ENCODE measurements at regions not wholly inside any gene's neighbourhood (a gene's known extent, or its start where the extent isn't known, plus 50 kb on each side); places are given as distances from the start of the nearest gene placed in this dataset.

DNA sequence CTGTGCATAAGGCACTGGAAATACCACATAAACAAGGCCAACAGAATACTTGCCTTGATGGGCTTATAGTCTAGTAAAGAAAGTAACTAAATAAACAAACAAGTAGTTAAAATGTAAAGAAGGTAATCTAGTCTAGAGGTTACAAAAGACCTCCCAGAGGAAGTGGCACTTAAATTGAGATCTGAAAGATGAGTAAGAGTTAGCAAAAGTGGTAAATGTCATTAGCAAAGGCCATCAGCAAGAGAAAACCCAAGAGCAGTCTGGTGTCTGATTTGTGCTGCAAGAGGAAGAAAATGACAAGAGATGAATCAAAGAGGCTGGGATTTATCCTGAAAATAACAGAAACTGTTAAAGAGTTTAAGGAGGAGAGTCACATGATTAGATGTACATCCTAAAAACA, 96.6 kb upstream of the SMLR1 start:
- TF ChIP-seq EZH2 (IDR thresholded peaks at IDR 0.05; ENCODE audit: borderline replicate concordance, insufficient read depth, low read depth, low read length, poor library complexity, severe bottlenecking) = no peak
- TF ChIP-seq, protein P1, sequence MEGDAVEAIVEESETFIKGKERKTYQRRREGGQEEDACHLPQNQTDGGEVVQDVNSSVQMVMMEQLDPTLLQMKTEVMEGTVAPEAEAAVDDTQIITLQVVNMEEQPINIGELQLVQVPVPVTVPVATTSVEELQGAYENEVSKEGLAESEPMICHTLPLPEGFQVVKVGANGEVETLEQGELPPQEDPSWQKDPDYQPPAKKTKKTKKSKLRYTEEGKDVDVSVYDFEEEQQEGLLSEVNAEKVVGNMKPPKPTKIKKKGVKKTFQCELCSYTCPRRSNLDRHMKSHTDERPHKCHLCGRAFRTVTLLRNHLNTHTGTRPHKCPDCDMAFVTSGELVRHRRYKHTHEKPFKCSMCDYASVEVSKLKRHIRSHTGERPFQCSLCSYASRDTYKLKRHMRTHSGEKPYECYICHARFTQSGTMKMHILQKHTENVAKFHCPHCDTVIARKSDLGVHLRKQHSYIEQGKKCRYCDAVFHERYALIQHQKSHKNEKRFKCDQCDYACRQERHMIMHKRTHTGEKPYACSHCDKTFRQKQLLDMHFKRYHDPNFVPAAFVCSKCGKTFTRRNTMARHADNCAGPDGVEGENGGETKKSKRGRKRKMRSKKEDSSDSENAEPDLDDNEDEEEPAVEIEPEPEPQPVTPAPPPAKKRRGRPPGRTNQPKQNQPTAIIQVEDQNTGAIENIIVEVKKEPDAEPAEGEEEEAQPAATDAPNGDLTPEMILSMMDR (IDR thresholded peaks at IDR 0.05) = no peak
- H3K4me2 ChIP-seq (replicated peaks; ENCODE audit: low read depth, low read length, poor library complexity, severe bottlenecking) = no peak overlapping the region
- H3K79me2 ChIP-seq (ENCODE audit: control insufficient read depth, insufficient read depth, low read length) = no peaks in the 10 kb centered on the region
- H3K27ac ChIP-seq (ENCODE audit: low read length in 2 of 2) = no peak overlapping the region
- Mint-ChIP-seq H3K27me3 (peaks cover 3% of the 10 kb centered on the region), H3K9me3 (ENCODE audit: insufficient read depth) (no peaks in the 10 kb centered on the region), H3K4me3 (no peak overlapping the region), H3K27ac (no peak overlapping the region), H3K4me1 (no peaks in the 10 kb centered on the region)
- intact Hi-C loops (cut with micrococcal nuclease) = no loop called here
- POLR2A ChIA-PET = no interaction called here
- no peaks in the 10 kb centered on the region for H3K9me3 ChIP-seq (ENCODE audit: control extremely low read depth in 1 of 3, control insufficient read depth in 2 of 3, insufficient read depth in 1 of 3, low read length in 2 of 3)
- H2AFZ ChIP-seq (ENCODE audit: insufficient read depth, low read depth, low read length, poor library complexity, severe bottlenecking) = no peak overlapping the region
- no peaks in the 10 kb centered on the region for H3K27me3 ChIP-seq (replicated peaks in 1 of 4; ENCODE audit: control extremely low read depth in 1 of 4, control insufficient read depth in 3 of 4, insufficient read depth in 4 of 4, low read length in 3 of 4)
- DNase-seq (no peak), ATAC-seq (ENCODE audit: low read depth) (no peak)
- CTCF ChIA-PET = no interaction called here
- no peak overlapping the region for H3K4me3 ChIP-seq (ENCODE audit: control extremely low read depth in 1 of 5, extremely low read depth in 1 of 5, insufficient read depth in 1 of 5, low read depth in 2 of 5, low read length in 4 of 5)
- H3K9ac ChIP-seq (ENCODE audit: low read length) = no peak overlapping the region
- H3K4me1 ChIP-seq (ENCODE audit: control insufficient read depth in 2 of 2, insufficient read depth in 2 of 2, low read length in 2 of 2) = no peaks in the 10 kb centered on the region
- H4K20me1 ChIP-seq (ENCODE audit: control insufficient read depth, insufficient read depth, low read length, poor library complexity, severe bottlenecking) = no peaks in the 10 kb centered on the region
- no peaks in the 10 kb centered on the region for H3K36me3 ChIP-seq (replicated peaks in 1 of 2; ENCODE audit: control extremely low read depth in 1 of 2, control insufficient read depth in 1 of 2, extremely low read depth in 1 of 2, insufficient read depth in 2 of 2, low read length in 1 of 2)

GRCh38 chr6:130734161-130734560, 93.0 kb upstream of the SMLR1 start:
- Histone ChIP-seq H3K79me2 (ENCODE audit: control insufficient read depth, insufficient read depth, low read length) (no peaks in the 10 kb centered on the region), H3K4me1 (ENCODE audit: control insufficient read depth in 2 of 2, insufficient read depth in 2 of 2, low read length in 2 of 2) (no peaks in the 10 kb centered on the region), H2AFZ (ENCODE audit: insufficient read depth, low read depth, low read length, poor library complexity, severe bottlenecking) (no peak overlapping the region), H3K4me3 (ENCODE audit: control extremely low read depth in 1 of 5, extremely low read depth in 1 of 5, insufficient read depth in 1 of 5, low read depth in 2 of 5, low read length in 4 of 5) (no peak overlapping the region), H3K9me3 (ENCODE audit: control extremely low read depth in 1 of 3, control insufficient read depth in 2 of 3, insufficient read depth in 1 of 3, low read length in 2 of 3) (no peaks in the 10 kb centered on the region), H3K27me3 (replicated peaks in 1 of 4; ENCODE audit: control extremely low read depth in 1 of 4, control insufficient read depth in 3 of 4, insufficient read depth in 4 of 4, low read length in 3 of 4) (no peaks in the 10 kb centered on the region), H3K9ac (ENCODE audit: low read length) (no peak overlapping the region), H3K36me3 (replicated peaks in 1 of 2; ENCODE audit: control extremely low read depth in 1 of 2, control insufficient read depth in 1 of 2, extremely low read depth in 1 of 2, insufficient read depth in 2 of 2, low read length in 1 of 2) (no peaks in the 10 kb centered on the region), H3K4me2 (replicated peaks; ENCODE audit: low read depth, low read length, poor library complexity, severe bottlenecking) (no peak overlapping the region), H4K20me1 (ENCODE audit: control insufficient read depth, insufficient read depth, low read length, poor library complexity, severe bottlenecking) (no peaks in the 10 kb centered on the region), H3K27ac (ENCODE audit: low read length in 2 of 2) (no peak overlapping the region)
- TF ChIP-seq, protein P1 (IDR thresholded peaks at IDR 0.05) = no peak
- no peak for TF ChIP-seq EZH2 (IDR thresholded peaks at IDR 0.05; ENCODE audit: borderline replicate concordance, insufficient read depth, low read depth, low read length, poor library complexity, severe bottlenecking)
- ChIA-PET CTCF (interaction anchor here (1.0 kb wide), 1 partner anchor 9 kb away, joined by 4 read pairs; no protein-coding TSS in a partner anchor), POLR2A (no interaction called here)
- Mint-ChIP-seq H3K4me3 (no peak overlapping the region), H3K27me3 (peaks cover 3% of the 10 kb centered on the region), H3K9me3 (ENCODE audit: insufficient read depth) (no peaks in the 10 kb centered on the region), H3K4me1 (no peaks in the 10 kb centered on the region), H3K27ac (no peak overlapping the region)
- DNase-seq (no peak), ATAC-seq (ENCODE audit: low read depth) (no peak)
- WGBS (ENCODE audit: insufficient coverage) = 100% methylated on average over 2 of the region's 3 CpGs
- intact Hi-C loops (cut with micrococcal nuclease) = no loop called here
